ENCODE measurements at regions not wholly inside any gene's neighbourhood (a gene's known extent, or its start where the extent isn't known, plus 50 kb on each side); places are given as distances from the start of the nearest gene placed in this dataset.

DNA sequence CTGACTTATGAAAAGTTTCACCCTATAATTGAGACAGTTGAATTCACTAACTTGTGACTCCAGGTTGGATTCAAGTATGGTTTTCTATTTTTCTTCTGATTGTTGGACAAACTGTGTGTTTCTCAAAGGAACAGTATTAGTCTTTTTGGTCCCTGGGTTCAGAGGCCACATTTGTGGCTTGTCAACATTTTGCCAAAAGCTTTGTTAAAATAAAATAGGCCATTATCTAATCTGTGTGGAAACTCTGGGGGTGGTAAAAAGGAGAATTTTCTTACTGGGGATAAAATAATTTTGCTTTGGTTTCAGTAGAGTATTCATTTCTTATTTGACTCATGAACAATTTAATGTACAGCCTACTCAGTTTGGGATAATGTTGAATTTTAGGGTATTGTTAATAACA, 166.3 kb downstream of the TMEM167A start:
- Histone ChIP-seq H3K9me3 (ENCODE audit: control insufficient read depth in 4 of 4, low read length in 3 of 4) (peaks cover 0 to 7% (median under 1%) of the 10 kb centered on the region in 4 donors), H3K27me3 (ENCODE audit: control insufficient read depth in 4 of 4, insufficient read depth in 4 of 4, low read length in 3 of 4) (peaks cover 0 to 4% (median 0%) of the 10 kb centered on the region in 4 donors), H3K36me3 (ENCODE audit: control insufficient read depth in 4 of 4, insufficient read depth in 3 of 4, low read depth in 1 of 4, low read length in 3 of 4) (no peaks in the 10 kb centered on the region), H3K4me1 (ENCODE audit: control insufficient read depth in 4 of 4, insufficient read depth in 4 of 4, low read length in 3 of 4) (no peaks in the 10 kb centered on the region), H3K9ac (ENCODE audit: low read depth in 1 of 2, low read length in 2 of 2) (no peak overlapping the region), H3K4me3 (ENCODE audit: low read depth in 1 of 3, low read length in 3 of 3) (no peak overlapping the region), H3K27ac (ENCODE audit: low read depth in 1 of 2, low read length in 2 of 2) (no peak overlapping the region)
- no peak for DNase-seq (ENCODE audit: low spot score)
- TF ChIP-seq EGR1 (IDR thresholded peaks at IDR 0.05; ENCODE audit: low read depth in 2 of 2) = no peak
- TF ChIP-seq, protein P1, sequence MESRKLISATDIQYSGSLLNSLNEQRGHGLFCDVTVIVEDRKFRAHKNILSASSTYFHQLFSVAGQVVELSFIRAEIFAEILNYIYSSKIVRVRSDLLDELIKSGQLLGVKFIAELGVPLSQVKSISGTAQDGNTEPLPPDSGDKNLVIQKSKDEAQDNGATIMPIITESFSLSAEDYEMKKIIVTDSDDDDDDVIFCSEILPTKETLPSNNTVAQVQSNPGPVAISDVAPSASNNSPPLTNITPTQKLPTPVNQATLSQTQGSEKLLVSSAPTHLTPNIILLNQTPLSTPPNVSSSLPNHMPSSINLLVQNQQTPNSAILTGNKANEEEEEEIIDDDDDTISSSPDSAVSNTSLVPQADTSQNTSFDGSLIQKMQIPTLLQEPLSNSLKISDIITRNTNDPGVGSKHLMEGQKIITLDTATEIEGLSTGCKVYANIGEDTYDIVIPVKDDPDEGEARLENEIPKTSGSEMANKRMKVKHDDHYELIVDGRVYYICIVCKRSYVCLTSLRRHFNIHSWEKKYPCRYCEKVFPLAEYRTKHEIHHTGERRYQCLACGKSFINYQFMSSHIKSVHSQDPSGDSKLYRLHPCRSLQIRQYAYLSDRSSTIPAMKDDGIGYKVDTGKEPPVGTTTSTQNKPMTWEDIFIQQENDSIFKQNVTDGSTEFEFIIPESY (IDR thresholded peaks at IDR 0.05) = no peak
- no peak for TF ChIP-seq YY1 (IDR thresholded peaks at IDR 0.05)

DNA sequence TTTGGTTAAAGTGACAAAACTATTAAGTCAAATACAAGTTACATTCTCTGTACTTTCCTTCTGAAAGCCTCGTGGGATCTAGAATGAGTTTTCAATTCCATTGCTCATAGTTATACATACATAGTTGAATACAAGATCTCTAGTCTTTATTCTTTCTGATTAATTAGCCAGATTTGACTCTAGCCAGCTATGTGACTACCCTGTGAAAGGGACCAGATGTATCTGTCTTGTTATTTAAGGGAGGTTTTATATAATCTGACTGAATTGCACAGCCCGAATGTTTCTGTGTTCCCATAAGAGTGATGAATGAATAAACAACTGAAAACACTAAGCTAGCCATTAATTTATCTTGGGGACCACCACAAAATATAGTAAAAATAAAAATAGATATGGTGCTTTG, 166.7 kb downstream of the TMEM167A start:
- 76% methylated on average over 2 of the region's 2 CpGs for WGBS
- Histone ChIP-seq H3K36me3 (ENCODE audit: control insufficient read depth in 4 of 4, insufficient read depth in 3 of 4, low read depth in 1 of 4, low read length in 3 of 4) (no peaks in the 10 kb centered on the region), H3K4me3 (ENCODE audit: low read depth in 1 of 3, low read length in 3 of 3) (no peak overlapping the region), H3K27me3 (ENCODE audit: control insufficient read depth in 4 of 4, insufficient read depth in 4 of 4, low read length in 3 of 4) (peaks cover 0 to 4% (median 0%) of the 10 kb centered on the region in 4 donors), H3K4me1 (ENCODE audit: control insufficient read depth in 4 of 4, insufficient read depth in 4 of 4, low read length in 3 of 4) (no peaks in the 10 kb centered on the region), H3K9ac (ENCODE audit: low read depth in 1 of 2, low read length in 2 of 2) (no peak overlapping the region), H3K9me3 (ENCODE audit: control insufficient read depth in 4 of 4, low read length in 3 of 4) (peaks cover 0 to 3% (median under 1%) of the 10 kb centered on the region in 4 donors), H3K27ac (ENCODE audit: low read depth in 1 of 2, low read length in 2 of 2) (no peak overlapping the region)
- no peak for TF ChIP-seq FOXA1 (IDR thresholded peaks at IDR 0.05)
- no peak for TF ChIP-seq YY1 (IDR thresholded peaks at IDR 0.05)
- TF ChIP-seq, protein P2, sequence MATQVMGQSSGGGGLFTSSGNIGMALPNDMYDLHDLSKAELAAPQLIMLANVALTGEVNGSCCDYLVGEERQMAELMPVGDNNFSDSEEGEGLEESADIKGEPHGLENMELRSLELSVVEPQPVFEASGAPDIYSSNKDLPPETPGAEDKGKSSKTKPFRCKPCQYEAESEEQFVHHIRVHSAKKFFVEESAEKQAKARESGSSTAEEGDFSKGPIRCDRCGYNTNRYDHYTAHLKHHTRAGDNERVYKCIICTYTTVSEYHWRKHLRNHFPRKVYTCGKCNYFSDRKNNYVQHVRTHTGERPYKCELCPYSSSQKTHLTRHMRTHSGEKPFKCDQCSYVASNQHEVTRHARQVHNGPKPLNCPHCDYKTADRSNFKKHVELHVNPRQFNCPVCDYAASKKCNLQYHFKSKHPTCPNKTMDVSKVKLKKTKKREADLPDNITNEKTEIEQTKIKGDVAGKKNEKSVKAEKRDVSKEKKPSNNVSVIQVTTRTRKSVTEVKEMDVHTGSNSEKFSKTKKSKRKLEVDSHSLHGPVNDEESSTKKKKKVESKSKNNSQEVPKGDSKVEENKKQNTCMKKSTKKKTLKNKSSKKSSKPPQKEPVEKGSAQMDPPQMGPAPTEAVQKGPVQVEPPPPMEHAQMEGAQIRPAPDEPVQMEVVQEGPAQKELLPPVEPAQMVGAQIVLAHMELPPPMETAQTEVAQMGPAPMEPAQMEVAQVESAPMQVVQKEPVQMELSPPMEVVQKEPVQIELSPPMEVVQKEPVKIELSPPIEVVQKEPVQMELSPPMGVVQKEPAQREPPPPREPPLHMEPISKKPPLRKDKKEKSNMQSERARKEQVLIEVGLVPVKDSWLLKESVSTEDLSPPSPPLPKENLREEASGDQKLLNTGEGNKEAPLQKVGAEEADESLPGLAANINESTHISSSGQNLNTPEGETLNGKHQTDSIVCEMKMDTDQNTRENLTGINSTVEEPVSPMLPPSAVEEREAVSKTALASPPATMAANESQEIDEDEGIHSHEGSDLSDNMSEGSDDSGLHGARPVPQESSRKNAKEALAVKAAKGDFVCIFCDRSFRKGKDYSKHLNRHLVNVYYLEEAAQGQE (IDR thresholded peaks at IDR 0.05) = no peak
- no peak for TF ChIP-seq FOXA2 (IDR thresholded peaks at IDR 0.05)
- TF ChIP-seq HNF4A (conservative IDR thresholded peaks at IDR 0.05) = no peak
- TF ChIP-seq, protein P1 (IDR thresholded peaks at IDR 0.05) = no peak
- TF ChIP-seq GABPA (IDR thresholded peaks at IDR 0.05 in 1 of 2, conservative IDR thresholded peaks at IDR 0.05 in 1 of 2) = no peak
- TF ChIP-seq JUND (IDR thresholded peaks at IDR 0.05) = no peak
- no peak for TF ChIP-seq TAF1 (conservative IDR thresholded peaks at IDR 0.05)
- TF ChIP-seq, protein P3, sequence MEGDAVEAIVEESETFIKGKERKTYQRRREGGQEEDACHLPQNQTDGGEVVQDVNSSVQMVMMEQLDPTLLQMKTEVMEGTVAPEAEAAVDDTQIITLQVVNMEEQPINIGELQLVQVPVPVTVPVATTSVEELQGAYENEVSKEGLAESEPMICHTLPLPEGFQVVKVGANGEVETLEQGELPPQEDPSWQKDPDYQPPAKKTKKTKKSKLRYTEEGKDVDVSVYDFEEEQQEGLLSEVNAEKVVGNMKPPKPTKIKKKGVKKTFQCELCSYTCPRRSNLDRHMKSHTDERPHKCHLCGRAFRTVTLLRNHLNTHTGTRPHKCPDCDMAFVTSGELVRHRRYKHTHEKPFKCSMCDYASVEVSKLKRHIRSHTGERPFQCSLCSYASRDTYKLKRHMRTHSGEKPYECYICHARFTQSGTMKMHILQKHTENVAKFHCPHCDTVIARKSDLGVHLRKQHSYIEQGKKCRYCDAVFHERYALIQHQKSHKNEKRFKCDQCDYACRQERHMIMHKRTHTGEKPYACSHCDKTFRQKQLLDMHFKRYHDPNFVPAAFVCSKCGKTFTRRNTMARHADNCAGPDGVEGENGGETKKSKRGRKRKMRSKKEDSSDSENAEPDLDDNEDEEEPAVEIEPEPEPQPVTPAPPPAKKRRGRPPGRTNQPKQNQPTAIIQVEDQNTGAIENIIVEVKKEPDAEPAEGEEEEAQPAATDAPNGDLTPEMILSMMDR (IDR thresholded peaks at IDR 0.05; ENCODE audit: low read depth, low read length, missing input control) = no peak
- no peak for TF ChIP-seq RXRA (IDR thresholded peaks at IDR 0.05)
- TF ChIP-seq, protein P4, sequence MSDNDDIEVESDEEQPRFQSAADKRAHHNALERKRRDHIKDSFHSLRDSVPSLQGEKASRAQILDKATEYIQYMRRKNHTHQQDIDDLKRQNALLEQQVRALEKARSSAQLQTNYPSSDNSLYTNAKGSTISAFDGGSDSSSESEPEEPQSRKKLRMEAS (IDR thresholded peaks at IDR 0.05) = no peak
- no peak for TF ChIP-seq HNF4G (IDR thresholded peaks at IDR 0.05)
- no peak for TF ChIP-seq SP1 (IDR thresholded peaks at IDR 0.05)
- TF ChIP-seq, protein P5, sequence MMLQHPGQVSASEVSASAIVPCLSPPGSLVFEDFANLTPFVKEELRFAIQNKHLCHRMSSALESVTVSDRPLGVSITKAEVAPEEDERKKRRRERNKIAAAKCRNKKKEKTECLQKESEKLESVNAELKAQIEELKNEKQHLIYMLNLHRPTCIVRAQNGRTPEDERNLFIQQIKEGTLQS (IDR thresholded peaks at IDR 0.05) = no peak
- TF ChIP-seq RAD21 (IDR thresholded peaks at IDR 0.05) = no peak
- no peak for TF ChIP-seq EGR1 (IDR thresholded peaks at IDR 0.05; ENCODE audit: low read depth in 2 of 2)
- TF ChIP-seq NR2F2 (IDR thresholded peaks at IDR 0.05) = no peak
- no peak for DNase-seq (ENCODE audit: low spot score)
